HUDEP-2 (cell line): ENCODE measurements at regions not wholly inside any gene's neighbourhood (a gene's known extent, or its start where the extent isn't known, plus 50 kb on each side); places are given as distances from the start of the nearest gene placed in this dataset.
A peak's percentile ranks its signal among the peaks of the same experiment; 100 is the strongest.
"Not testable (repeated sequence)": the region's sequence is repeated elsewhere in the genome, so short reads cannot be mapped to it uniquely, and the experiment has no call there.

Experiments
- DNase-seq, 76 experiments: peaks; one replicate each; lab custom pipeline; 2025; ENCODE audit not compliant: unreplicated experiment in 76 of 76; lab: John Stamatoyannopoulos, UW

- no peak for DNase-seq
Measured at GRCh38 chr2:84160453-84160852, 298.6 kb downstream of the SUCLG1 start.

- DNase-seq, result no peak
Measured at GRCh38 chr2:84158605-84159004, 300.5 kb downstream of the SUCLG1 start.

GRCh38 chr2:84152462-84152861 is 306.6 kb downstream of the SUCLG1 start:
- no peak for DNase-seq

- no peak for DNase-seq
Measured at GRCh38 chr2:84144345-84144744, 314.7 kb downstream of the SUCLG1 start.

- DNase-seq, result no peak
Measured at GRCh38 chr2:84137034-84137433, 322.0 kb downstream of the SUCLG1 start.

GRCh38 chr2:84132370-84132769 is 326.7 kb downstream of the SUCLG1 start:
- DNase-seq, result no peak

- no peak for DNase-seq
Measured at GRCh38 chr2:84131278-84131830, 327.7 kb downstream of the SUCLG1 start.

GRCh38 chr2:84129018-84129417 is 330.1 kb downstream of the SUCLG1 start:
- DNase-seq, result no peak

GRCh38 chr2:84127812-84128211 is 331.3 kb downstream of the SUCLG1 start:
- not testable (repeated sequence) for DNase-seq

GRCh38 chr2:84126530-84126929 is 332.6 kb downstream of the SUCLG1 start:
- DNase-seq, result no peak

- no peak for DNase-seq
Measured at GRCh38 chr2:84126084-84126483, 333.0 kb downstream of the SUCLG1 start.

- no peak for DNase-seq
Measured at GRCh38 chr2:84116143-84116542, 342.9 kb downstream of the SUCLG1 start.

- no peak for DNase-seq
Measured at GRCh38 chr2:84115173-84115857, 343.8 kb downstream of the SUCLG1 start.

GRCh38 chr2:84103816-84104527 is 355.1 kb downstream of the SUCLG1 start:
- not testable (repeated sequence) for DNase-seq

GRCh38 chr2:84102274-84102673 is 356.8 kb downstream of the SUCLG1 start:
- DNase-seq, result no peak

- DNase-seq, result no peak
Measured at GRCh38 chr2:84088656-84089055, 370.4 kb downstream of the SUCLG1 start.

- DNase-seq, result no peak
Measured at GRCh38 chr2:84085562-84085961, 373.5 kb downstream of the SUCLG1 start.

GRCh38 chr2:84084856-84085255 is 374.2 kb downstream of the SUCLG1 start:
- no peak for DNase-seq

- DNase-seq, result no peak
Measured at GRCh38 chr2:84083984-84084383, 375.1 kb downstream of the SUCLG1 start.

- no peak for DNase-seq
Measured at GRCh38 chr2:84078471-84078870, 380.6 kb downstream of the SUCLG1 start.

- DNase-seq, result peak in 25 of 76 experiments; percentile 0 to 50 (median 15)
Measured at GRCh38 chr2:84077496-84077895, 381.6 kb downstream of the SUCLG1 start.

- DNase-seq, result no peak
Measured at GRCh38 chr2:84071050-84071449, 388.0 kb downstream of the SUCLG1 start.
